Mesenchymal stem cell (in vitro differentiated cells and primary cell): ENCODE measurements at regions not wholly inside any gene's neighbourhood (a gene's known extent, or its start where the extent isn't known, plus 50 kb on each side); places are given as distances from the start of the nearest gene placed in this dataset.

Source experiments
- DNase-seq: peaks from one replicate; pipeline ENCODE4 v3.0.0-alpha.2; 2013
- H2AFZ ChIP-seq: one replicate; pipeline ENCODE4 v1.6.1; 2013; ENCODE audit warnings: low read depth, mild to moderate bottlenecking, control low read depth, inconsistent platforms, low read length, moderate library complexity
- H2AK5ac ChIP-seq: 2 replicates; pipeline ENCODE4 v1.6.1; 2013; ENCODE audit warnings: low read length, moderate library complexity, mild to moderate bottlenecking, inconsistent platforms; ENCODE audit not compliant: severe bottlenecking
- H2BK120ac ChIP-seq: one replicate; pipeline ENCODE4 v1.6.1; 2013; ENCODE audit warnings: low read depth, mild to moderate bottlenecking, inconsistent platforms, low read length, moderate library complexity
- H2BK12ac ChIP-seq, 2 experiments: one replicate each; pipeline ENCODE4 v1.6.1; 2013; ENCODE audit warnings: inconsistent platforms in 2 of 2, low read length in 2 of 2, mild to moderate bottlenecking in 2 of 2, moderate library complexity in 2 of 2, control low read depth in 1 of 2
- H2BK15ac ChIP-seq: one replicate; pipeline ENCODE4 v1.6.1; 2013; ENCODE audit warnings: mild to moderate bottlenecking, low read depth, inconsistent platforms; ENCODE audit not compliant: poor library complexity, severe bottlenecking
- H2BK5ac ChIP-seq: 2 replicates; pipeline ENCODE4 v1.6.1; 2013; ENCODE audit warnings: low read depth, mild to moderate bottlenecking, low read length, control low read depth, inconsistent platforms; ENCODE audit not compliant: poor library complexity, severe bottlenecking
- H3K14ac ChIP-seq, 2 experiments: one replicate each; pipeline ENCODE4 v1.6.1; 2013; ENCODE audit warnings: inconsistent platforms in 2 of 2, low read length in 2 of 2, control low read depth in 1 of 2, mild to moderate bottlenecking in 1 of 2, moderate library complexity in 1 of 2
- H3K18ac ChIP-seq, 2 experiments: one replicate each; pipeline ENCODE4 v1.6.1; 2013; ENCODE audit warnings: inconsistent platforms in 2 of 2, low read length in 2 of 2, control low read depth in 1 of 2, low read depth in 1 of 2, mild to moderate bottlenecking in 1 of 2
- H3K23ac ChIP-seq, 2 experiments: one replicate each; pipeline ENCODE4 v1.6.1; 2013; ENCODE audit warnings: inconsistent platforms in 2 of 2, low read length in 2 of 2, mild to moderate bottlenecking in 2 of 2, moderate library complexity in 2 of 2, control low read depth in 1 of 2
- H3K27ac ChIP-seq: 2 replicates; pipeline ENCODE4 v1.5.1; 2013; ENCODE audit warnings: mild to moderate bottlenecking, moderate library complexity, low read length, control low read depth, inconsistent platforms; ENCODE audit not compliant: poor library complexity, severe bottlenecking
- H3K27me3 ChIP-seq, 2 experiments: 2 replicates each; pipeline versions ENCODE4 v1.6.1 to v1.7.0; 2013; ENCODE audit warnings: low read length in 2 of 2, mild to moderate bottlenecking in 2 of 2, moderate library complexity in 2 of 2, control low read depth in 1 of 2, inconsistent platforms in 1 of 2; ENCODE audit not compliant: control insufficient read depth in 1 of 2, insufficient read depth in 1 of 2
- H3K36me3 ChIP-seq, 2 experiments: 2 replicates each; pipeline versions ENCODE4 v1.6.1 to v1.7.0; 2013; ENCODE audit warnings: low read length in 2 of 2, control low read depth in 1 of 2, inconsistent platforms in 1 of 2, low read depth in 1 of 2, mild to moderate bottlenecking in 1 of 2; ENCODE audit not compliant: insufficient read depth in 2 of 2, control insufficient read depth in 1 of 2
- H3K4ac ChIP-seq, 2 experiments: one replicate each; pipeline ENCODE4 v1.6.1; 2013; ENCODE audit warnings: inconsistent platforms in 2 of 2, low read length in 2 of 2, mild to moderate bottlenecking in 2 of 2, moderate library complexity in 2 of 2, control low read depth in 1 of 2, low read depth in 1 of 2
- H3K4me1 ChIP-seq: 2 replicates; pipeline ENCODE4 v1.6.1; 2013; ENCODE audit warnings: low read depth, low read length, control low read depth; ENCODE audit not compliant: control insufficient read depth, insufficient read depth
- H3K4me2 ChIP-seq: 2 replicates; pipeline ENCODE4 v1.6.1; 2013; ENCODE audit warnings: low read length, mild to moderate bottlenecking, inconsistent platforms; ENCODE audit not compliant: poor library complexity, severe bottlenecking
- H3K4me3 ChIP-seq, 2 experiments: 2 replicates each; pipeline versions ENCODE4 v1.5.1 to v1.7.0; 2013; ENCODE audit warnings: low read length in 2 of 2, mild to moderate bottlenecking in 2 of 2, control low read depth in 1 of 2, low read depth in 1 of 2; ENCODE audit not compliant: insufficient read depth in 1 of 2
- H3K79me1 ChIP-seq: replicated peaks from 2 replicates; pipeline ENCODE4 v1.6.1; 2013; ENCODE audit warnings: mild to moderate bottlenecking, control low read depth, low read length, inconsistent platforms; ENCODE audit not compliant: poor library complexity, severe bottlenecking
- H3K9ac ChIP-seq: 2 replicates; pipeline ENCODE4 v1.7.0; 2013; ENCODE audit warnings: mild to moderate bottlenecking, low read length, moderate library complexity
- H3K9me3 ChIP-seq: 2 replicates; pipeline ENCODE4 v1.7.0; 2013; ENCODE audit warnings: mild to moderate bottlenecking, low read length; ENCODE audit not compliant: control insufficient read depth
- H4K8ac ChIP-seq: one replicate; pipeline ENCODE4 v1.6.1; 2013; ENCODE audit warnings: inconsistent platforms, mild to moderate bottlenecking, low read length, moderate library complexity
- H4K91ac ChIP-seq: one replicate; pipeline ENCODE4 v1.6.1; 2013; ENCODE audit warnings: mild to moderate bottlenecking, low read length, inconsistent platforms
- WGBS: methylation state at CpG from one replicate; pipeline ENCODE4 v1.1.7; 2013; ENCODE audit warnings: mixed read lengths; 5-methylcytosine and 5-hydroxymethylcytosine counted together

- H3K79me1 ChIP-seq = no peaks in the 10 kb centered on the region
- no peak overlapping the region for H2BK15ac ChIP-seq
- no peak overlapping the region for H2BK12ac ChIP-seq
- no peak overlapping the region for H3K9ac ChIP-seq
- H3K4me1 ChIP-seq = no peaks in the 10 kb centered on the region
- H3K36me3 ChIP-seq = no peaks in the 10 kb centered on the region
- H3K18ac ChIP-seq = no peak overlapping the region
- no peak overlapping the region for H2BK120ac ChIP-seq
- H2AFZ ChIP-seq = no peak overlapping the region
- no peak overlapping the region for H4K8ac ChIP-seq
- H3K4me3 ChIP-seq = no peak overlapping the region
- no peak overlapping the region for H2BK5ac ChIP-seq
- no peak overlapping the region for H3K4ac ChIP-seq
- no peak for DNase-seq
- no peak overlapping the region for H4K91ac ChIP-seq
- H3K23ac ChIP-seq = no peak overlapping the region
- no peak overlapping the region for H2AK5ac ChIP-seq
- H3K27ac ChIP-seq = no peak overlapping the region
- H3K14ac ChIP-seq = no peak overlapping the region
- H3K4me2 ChIP-seq = no peak overlapping the region
- no peaks in the 10 kb centered on the region for H3K27me3 ChIP-seq
- 97% methylated on average over 1 of the region's 1 CpG for WGBS
- no peaks in the 10 kb centered on the region for H3K9me3 ChIP-seq
These were observed 180.8 kb upstream of the CDK1 start for GRCh38 chr10:60597513-60597912.

DNA sequence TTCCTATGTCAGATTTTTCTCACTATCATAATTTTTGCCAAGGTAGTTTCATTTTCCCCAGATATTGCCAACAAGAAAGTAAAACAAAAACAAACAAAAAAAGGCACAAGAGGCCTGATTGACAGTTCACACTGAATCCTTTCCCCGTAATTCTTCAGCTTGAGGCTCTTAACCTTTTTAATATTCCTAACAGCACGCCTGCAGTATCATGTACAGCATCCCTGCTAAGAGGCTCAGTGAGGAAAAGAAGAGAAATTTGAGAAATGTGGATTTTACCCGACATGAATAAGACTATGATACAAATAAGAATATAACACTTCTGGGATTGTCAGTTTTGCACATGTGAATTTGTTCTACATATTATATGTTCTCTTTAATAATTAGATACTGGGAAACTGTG, 182.4 kb upstream of the CDK1 start:
- Histone ChIP-seq H3K4me1 (no peaks in the 10 kb centered on the region), H2BK12ac (no peak overlapping the region), H3K27me3 (no peaks in the 10 kb centered on the region), H2BK120ac (no peak overlapping the region), H3K9me3 (no peaks in the 10 kb centered on the region), H3K4me3 (no peak overlapping the region), H3K14ac (no peak overlapping the region), H3K9ac (no peak overlapping the region), H3K36me3 (no peaks in the 10 kb centered on the region), H2BK5ac (no peak overlapping the region), H3K18ac (no peak overlapping the region), H2AFZ (no peak overlapping the region), H2BK15ac (no peak overlapping the region), H3K79me1 (no peaks in the 10 kb centered on the region), H3K4ac (no peak overlapping the region), H3K27ac (no peak overlapping the region), H4K91ac (no peak overlapping the region), H2AK5ac (no peak overlapping the region), H3K23ac (no peak overlapping the region), H3K4me2 (no peak overlapping the region), H4K8ac (no peak overlapping the region)
- 86% methylated on average over 1 of the region's 3 CpGs for WGBS
- DNase-seq = no peak

DNA sequence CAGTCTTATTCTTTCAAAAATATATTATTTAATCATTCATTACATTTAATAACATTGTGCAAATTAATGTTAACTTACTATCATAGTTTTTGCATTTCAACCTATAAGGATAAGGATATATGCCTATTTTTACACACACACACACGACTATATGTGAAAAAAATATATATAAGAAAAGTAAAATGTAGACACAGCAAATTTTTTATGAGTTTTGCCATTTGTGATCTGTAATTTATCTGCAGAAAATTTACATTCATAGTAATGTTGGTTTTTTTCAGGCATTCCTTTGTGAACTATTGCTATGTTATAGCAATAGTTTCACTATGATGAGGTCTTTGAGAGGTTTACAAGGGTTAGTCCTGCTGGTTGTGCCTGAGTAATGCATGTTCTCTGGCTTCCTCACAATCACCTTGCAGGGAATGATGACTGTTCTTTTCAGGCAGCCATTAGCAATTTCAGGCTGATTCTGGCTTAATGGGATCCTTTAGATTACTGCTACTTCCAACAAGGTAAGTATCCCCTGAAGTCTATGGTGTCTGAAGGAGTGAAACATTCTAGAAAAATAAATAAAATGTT, 183.7 kb upstream of the CDK1 start:
- Histone ChIP-seq H2AFZ (no peak overlapping the region), H4K8ac (no peak overlapping the region)
- no CpG with 5 or more reads among the region's 1 CpG for WGBS

GRCh38 chr10:60591119-60591518, 187.2 kb upstream of the CDK1 start:
- Histone ChIP-seq H3K9ac (no peak overlapping the region), H4K91ac (peak overlapping the region; percentile 39), H2BK12ac (no peak overlapping the region), H3K27ac (no peak overlapping the region), H3K9me3 (no peaks in the 10 kb centered on the region), H3K23ac (no peak overlapping the region), H3K4me3 (no peak overlapping the region), H3K36me3 (no peaks in the 10 kb centered on the region), H2AK5ac (no peak overlapping the region), H3K79me1 (no peaks in the 10 kb centered on the region), H4K8ac (no peak overlapping the region), H3K4ac (no peak overlapping the region), H3K4me2 (no peak overlapping the region), H2BK15ac (no peak overlapping the region), H3K27me3 (peaks cover 0 to 5% of the 10 kb centered on the region in 2 experiments), H3K18ac (no peak overlapping the region), H3K14ac (peak overlapping the region in 1 of 2 experiments; percentile 20), H2BK120ac (no peak overlapping the region), H2AFZ (no peak overlapping the region), H2BK5ac (no peak overlapping the region), H3K4me1 (no peaks in the 10 kb centered on the region)
- DNase-seq = no peak
- WGBS = 93% methylated on average over 1 of the region's 2 CpGs

More for the DNA sequence above, 183.7 kb upstream of the CDK1 start:
- Histone ChIP-seq H2BK15ac (no peak overlapping the region), H2BK5ac (no peak overlapping the region), H3K23ac (no peak overlapping the region), H3K9ac (no peak overlapping the region), H3K27ac (no peak overlapping the region), H2BK12ac (no peak overlapping the region), H3K4me3 (no peak overlapping the region), H3K4me2 (no peak overlapping the region), H3K4me1 (no peaks in the 10 kb centered on the region), H3K4ac (no peak overlapping the region), H3K27me3 (no peaks in the 10 kb centered on the region), H3K9me3 (no peaks in the 10 kb centered on the region), H2AK5ac (no peak overlapping the region), H4K91ac (no peak overlapping the region), H2BK120ac (no peak overlapping the region), H3K36me3 (no peaks in the 10 kb centered on the region), H3K79me1 (no peaks in the 10 kb centered on the region), H3K18ac (no peak overlapping the region), H3K14ac (no peak overlapping the region)
- DNase-seq = no peak
